Sigmoid colon (tissue), 3 donors: ENCODE measurements at regions not wholly inside any gene's neighbourhood (a gene's known extent, or its start where the extent isn't known, plus 50 kb on each side); places are given as distances from the start of the nearest gene placed in this dataset.

ENCODE experiments used
- CTCF ChIP-seq, 4 experiments: fragments of 450-650 bp in 3 of 4; fragments of 200-600 bp in 1 of 4; IDR thresholded peaks; one replicate each; pipeline ENCODE4 v1.5.1; 2016 to 2019; ENCODE audit warnings: antibody characterized with exemption in 4 of 4, mild to moderate bottlenecking in 3 of 4, moderate library complexity in 2 of 4
- POLR2A ChIP-seq, 2 donors: fragments of 450-650 bp; IDR thresholded peaks; one replicate each; pipeline ENCODE4 v1.6.1; 2016; ENCODE audit warnings: antibody characterized with exemption in 2 of 2, mild to moderate bottlenecking in 2 of 2, moderate library complexity in 2 of 2

DNA sequence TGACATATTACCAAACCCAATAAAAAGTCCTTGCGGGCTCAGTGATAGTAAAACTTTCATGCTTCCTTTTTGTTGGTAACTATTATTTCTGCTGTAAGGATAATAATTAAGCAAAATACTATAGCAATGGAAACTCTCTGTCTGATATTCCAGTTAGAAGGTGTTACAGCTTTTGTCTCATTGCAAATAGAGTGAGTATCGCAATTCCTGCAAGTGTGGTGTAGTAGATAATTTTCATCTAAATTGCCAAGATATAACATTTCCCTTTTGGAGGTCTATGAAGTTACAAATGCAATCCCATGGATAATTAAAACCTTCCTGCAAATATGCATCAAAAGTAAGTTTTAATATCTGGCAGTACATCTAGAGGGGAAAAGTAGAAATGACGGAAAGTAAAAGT is 88.7 kb upstream of the CD93 start:
- TF ChIP-seq CTCF (IDR thresholded peaks at IDR 0.05) (no peak), POLR2A (IDR thresholded peaks at IDR 0.05) (no peak)
